ENCODE measurements at regions not wholly inside any gene's neighbourhood (a gene's known extent, or its start where the extent isn't known, plus 50 kb on each side); places are given as distances from the start of the nearest gene placed in this dataset.

GRCh38 chr6:156190270-156190669 lies 586.9 kb upstream of the ARID1B start:
- no peak for DNase-seq
- intact Hi-C loops (cut with DNase I) = no loop called here

GRCh38 chr6:156189714-156190113 lies 587.5 kb upstream of the ARID1B start:
- no peak overlapping the region for H3K27ac ChIP-seq
- no peaks in the 10 kb centered on the region for H3K4me1 ChIP-seq
- H3K9me3 ChIP-seq = no peaks in the 10 kb centered on the region
- H3K27me3 ChIP-seq = no peaks in the 10 kb centered on the region
- ATAC-seq (no peak), DNase-seq (no peak)
- intact Hi-C loops (cut with DNase I) = no loop called here
- H3K36me3 ChIP-seq = no peaks in the 10 kb centered on the region
- TF ChIP-seq CTCF (IDR thresholded peaks at IDR 0.05) = no peak
- TF ChIP-seq POLR2A (IDR thresholded peaks at IDR 0.05) = no peak
- H3K4me3 ChIP-seq = no peak overlapping the region

More at GRCh38 chr6:156190270-156190669, 586.9 kb upstream of the ARID1B start:
- 70% methylated on average over 4 of the region's 6 CpGs for WGBS (ENCODE audit: insufficient coverage, low coverage, low lambda C conversion rate, missing lambda C conversion rate)
- H3K9me3 ChIP-seq = no peaks in the 10 kb centered on the region
- ATAC-seq = no peak
- no peaks in the 10 kb centered on the region for H3K36me3 ChIP-seq
- H3K27ac ChIP-seq = no peak overlapping the region
- TF ChIP-seq CTCF (IDR thresholded peaks at IDR 0.05) = no peak
- no peak for TF ChIP-seq POLR2A (IDR thresholded peaks at IDR 0.05)
- H3K4me3 ChIP-seq = no peak overlapping the region
- H3K4me1 ChIP-seq = no peaks in the 10 kb centered on the region
- no peaks in the 10 kb centered on the region for H3K27me3 ChIP-seq

- no peak for ATAC-seq
- Histone ChIP-seq H3K4me3 (no peak overlapping the region), H3K4me1 (no peaks in the 10 kb centered on the region), H3K36me3 (no peaks in the 10 kb centered on the region), H3K27ac (no peak overlapping the region), H3K9me3 (no peaks in the 10 kb centered on the region), H3K27me3 (no peaks in the 10 kb centered on the region)
- DNase-seq = no peak
- no peak for TF ChIP-seq POLR2A (IDR thresholded peaks at IDR 0.05)
- TF ChIP-seq CTCF (IDR thresholded peaks at IDR 0.05) = no peak
- intact Hi-C loops (cut with DNase I) = no loop called here
- WGBS (ENCODE audit: insufficient coverage, low coverage, low lambda C conversion rate, missing lambda C conversion rate) = 37% methylated on average over 2 of the region's 2 CpGs
These were observed 588.0 kb upstream of the ARID1B start for GRCh38 chr6:156189195-156189594.

GRCh38 chr6:156185113-156185512 lies 592.1 kb upstream of the ARID1B start:
- WGBS (ENCODE audit: insufficient coverage, low coverage, low lambda C conversion rate, missing lambda C conversion rate) = 24% methylated on average over 2 of the region's 3 CpGs
- intact Hi-C loops (cut with DNase I) = no loop called here

More at GRCh38 chr6:156185113-156185512, 592.1 kb upstream of the ARID1B start:
- TF ChIP-seq CTCF (IDR thresholded peaks at IDR 0.05) (no peak), POLR2A (IDR thresholded peaks at IDR 0.05) (no peak)
- no peaks in the 10 kb centered on the region for H3K27me3 ChIP-seq
- no peak for DNase-seq
- no peaks in the 10 kb centered on the region for H3K9me3 ChIP-seq
- ATAC-seq = no peak
- no peaks in the 10 kb centered on the region for H3K36me3 ChIP-seq
- H3K4me1 ChIP-seq = no peaks in the 10 kb centered on the region
- no peak overlapping the region for H3K4me3 ChIP-seq
- H3K27ac ChIP-seq = no peak overlapping the region
